SU-DHL-6 (cell line): ENCODE measurements at regions not wholly inside any gene's neighbourhood (a gene's known extent, or its start where the extent isn't known, plus 50 kb on each side); places are given as distances from the start of the nearest gene placed in this dataset.

ENCODE experiments used
- H2AFZ ChIP-seq: fragments of 200-600 bp; sonication (generic); 2 replicates; pipeline ENCODE4 v1.6.1; 2014; ENCODE audit warnings: low read depth, mild to moderate bottlenecking, moderate library complexity, mixed read lengths, antibody characterized with exemption, low read length; ENCODE audit not compliant: severe bottlenecking
- H3F3A ChIP-seq: fragments of 200-600 bp; shearing (Covaris generic); 2 replicates; pipeline ENCODE4 v1.6.0; 2016; ENCODE audit warnings: antibody characterized with exemption, mild to moderate bottlenecking; ENCODE audit not compliant: insufficient read depth
- H3K27ac ChIP-seq: fragments of 200-600 bp; sonication (generic); 2 replicates; pipeline ENCODE4 v1.5.1; 2016; ENCODE audit warnings: low read depth, mild to moderate bottlenecking, low read length, moderate library complexity, mixed read lengths
- H3K27me3 ChIP-seq: fragments of 200-600 bp; sonication (generic), shearing (Covaris generic); 2 replicates; pipeline ENCODE4 v1.6.0; 2014; ENCODE audit warnings: mild to moderate bottlenecking, low read length
- H3K36me3 ChIP-seq: fragments of 200-600 bp; sonication (generic); 2 replicates; pipeline ENCODE4 v1.6.1; 2014; ENCODE audit warnings: mild to moderate bottlenecking, low read length, mixed read lengths
- H3K4me2 ChIP-seq: fragments of 300-600, 200-600 bp; shearing (Covaris generic), sonication (generic); 2 replicates; pipeline ENCODE4 v1.6.0; 2014; ENCODE audit warnings: low read length, low read depth, mild to moderate bottlenecking; ENCODE audit not compliant: poor library complexity, severe bottlenecking
- H3K4me3 ChIP-seq: fragments of 200-600 bp; sonication (generic); 2 replicates; pipeline ENCODE4 v1.5.1; 2014; ENCODE audit warnings: antibody characterized with exemption, low read length, mild to moderate bottlenecking, mixed read lengths; ENCODE audit not compliant: insufficient read depth, poor library complexity, severe bottlenecking
- H3K79me2 ChIP-seq: fragments of 200-600 bp; sonication (generic); 2 replicates; pipeline ENCODE4 v1.6.1; 2014; ENCODE audit warnings: mild to moderate bottlenecking, low read length, moderate library complexity; ENCODE audit not compliant: insufficient read depth
- H3K9ac ChIP-seq: fragments of 200-600 bp; sonication (generic); 2 replicates; pipeline ENCODE4 v1.7.0; 2014; ENCODE audit warnings: mild to moderate bottlenecking, low read length
- H3K9me2 ChIP-seq: fragments of 200-600 bp; sonication (generic); replicated peaks from 2 replicates; pipeline ENCODE4 v1.6.1; 2014; ENCODE audit warnings: low read length; ENCODE audit not compliant: insufficient read depth
- H3K9me3 ChIP-seq: fragments of 200-600 bp; sonication (generic); 2 replicates; pipeline ENCODE4 v1.6.1; 2014; ENCODE audit warnings: low read length, mixed read lengths; ENCODE audit not compliant: insufficient read depth
- H4K20me1 ChIP-seq: fragments of 200-600 bp; sonication (generic); 2 replicates; pipeline ENCODE4 v1.6.1; 2014; ENCODE audit warnings: low read depth, mild to moderate bottlenecking, antibody characterized with exemption, low read length, moderate library complexity, mixed read lengths
- CTCF ChIP-seq: fragments of 200-600 bp; sonication (generic); IDR thresholded peaks from one replicate; pipeline ENCODE4 v1.5.1; 2017; ENCODE audit warnings: antibody characterized with exemption, mild to moderate bottlenecking, low read length, moderate library complexity; ENCODE audit not compliant: insufficient read depth, poor library complexity, severe bottlenecking
- EZH2phosphoT487 ChIP-seq: fragments of 200-600 bp; sonication (generic), shearing (Covaris generic); conservative IDR thresholded peaks from 2 replicates; pipeline ENCODE4 v1.6.1; 2018; ENCODE audit warnings: mild to moderate bottlenecking, antibody characterized with exemption, low read length, moderate library complexity, mixed read lengths

- H3K9me2 ChIP-seq = no peaks in the 10 kb centered on the region
- H3K79me2 ChIP-seq = no peaks in the 10 kb centered on the region
- TF ChIP-seq EZH2phosphoT487 = no peak
- TF ChIP-seq CTCF = no peak
- H3K9ac ChIP-seq = no peak overlapping the region
- no peak overlapping the region for H2AFZ ChIP-seq
- no peak overlapping the region for H3K4me3 ChIP-seq
- H3K27me3 ChIP-seq = no peaks in the 10 kb centered on the region
- H3K9me3 ChIP-seq = no peaks in the 10 kb centered on the region
- H4K20me1 ChIP-seq = no peaks in the 10 kb centered on the region
- H3K27ac ChIP-seq = no peak overlapping the region
- H3F3A ChIP-seq = no peaks in the 10 kb centered on the region
- H3K4me2 ChIP-seq = no peak overlapping the region
- H3K36me3 ChIP-seq = no peaks in the 10 kb centered on the region
Observed at GRCh38 chr2:176985871-176986270, 226.7 kb upstream of the HNRNPA3 start.

DNA sequence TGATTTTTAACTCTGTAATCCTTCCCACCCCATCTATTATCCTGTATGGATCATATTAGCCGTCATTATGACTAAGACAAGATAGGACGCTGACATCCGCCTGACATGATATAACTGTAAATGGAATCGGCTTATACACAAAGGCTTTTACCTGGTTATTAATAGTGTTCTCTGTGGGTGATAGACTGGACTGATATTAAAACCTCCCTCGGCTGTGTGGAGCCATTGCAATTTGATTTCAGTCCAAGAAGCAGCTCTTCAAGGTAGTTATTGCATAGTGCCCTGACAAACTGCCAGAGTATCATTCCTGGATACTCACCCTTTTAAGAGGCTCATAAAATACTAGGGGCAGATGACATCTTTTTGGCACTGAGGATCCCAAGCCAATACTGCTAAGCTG lies 226.1 kb upstream of the HNRNPA3 start:
- Histone ChIP-seq H3K9ac (no peak overlapping the region), H3F3A (no peaks in the 10 kb centered on the region), H2AFZ (no peak overlapping the region), H3K9me2 (no peaks in the 10 kb centered on the region), H3K4me2 (no peak overlapping the region), H3K79me2 (no peaks in the 10 kb centered on the region), H3K27me3 (no peaks in the 10 kb centered on the region), H3K36me3 (no peaks in the 10 kb centered on the region), H3K4me3 (no peak overlapping the region), H3K9me3 (no peaks in the 10 kb centered on the region), H3K27ac (no peak overlapping the region), H4K20me1 (no peaks in the 10 kb centered on the region)
- TF ChIP-seq CTCF (no peak), EZH2phosphoT487 (no peak)

DNA sequence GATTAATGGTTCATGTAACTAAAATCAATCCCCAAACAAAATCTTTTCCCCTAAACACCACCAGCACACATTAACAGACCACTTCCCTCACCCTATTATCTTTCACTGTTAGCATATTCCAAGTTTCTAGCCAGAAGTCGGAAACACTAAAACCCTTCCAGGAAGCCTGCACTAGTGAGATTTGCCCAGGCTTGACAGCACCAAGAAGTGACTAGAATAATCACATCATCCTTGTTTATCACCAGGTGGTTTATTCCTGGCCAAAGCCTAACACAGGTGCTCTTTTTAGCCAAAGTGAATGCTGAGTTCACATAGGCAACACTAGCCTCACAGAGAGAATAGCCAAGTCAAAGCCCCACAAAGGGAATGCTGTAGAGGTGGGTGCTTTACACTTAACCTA lies 221.2 kb upstream of the HNRNPA3 start:
- Histone ChIP-seq H2AFZ (no peak overlapping the region), H3K9me2 (no peaks in the 10 kb centered on the region), H3K27me3 (no peaks in the 10 kb centered on the region), H3K79me2 (no peaks in the 10 kb centered on the region), H3K9me3 (no peaks in the 10 kb centered on the region), H4K20me1 (no peaks in the 10 kb centered on the region), H3K36me3 (no peaks in the 10 kb centered on the region), H3K27ac (no peak overlapping the region), H3K4me2 (no peak overlapping the region), H3K4me3 (no peak overlapping the region), H3F3A (no peaks in the 10 kb centered on the region), H3K9ac (no peak overlapping the region)
- no peak for TF ChIP-seq CTCF
- no peak for TF ChIP-seq EZH2phosphoT487
